ENCODE measurements at regions not wholly inside any gene's neighbourhood (a gene's known extent, or its start where the extent isn't known, plus 50 kb on each side); places are given as distances from the start of the nearest gene placed in this dataset.

GRCh38 chr18:75558790-75559189, 131.3 kb upstream of the SMIM21 start:
- no peak for TF ChIP-seq CTCF (conservative IDR thresholded peaks at IDR 0.05; ENCODE audit: low read length)
- no peak for TF ChIP-seq EZH2phosphoT487 (IDR thresholded peaks at IDR 0.05; ENCODE audit: borderline replicate concordance, low read depth, low read length)
